ENCODE measurements at regions not wholly inside any gene's neighbourhood (a gene's known extent, or its start where the extent isn't known, plus 50 kb on each side); places are given as distances from the start of the nearest gene placed in this dataset.
"Not testable (repeated sequence)": the region's sequence is repeated elsewhere in the genome, so short reads cannot be mapped to it uniquely, and the experiment has no call there.

DNA sequence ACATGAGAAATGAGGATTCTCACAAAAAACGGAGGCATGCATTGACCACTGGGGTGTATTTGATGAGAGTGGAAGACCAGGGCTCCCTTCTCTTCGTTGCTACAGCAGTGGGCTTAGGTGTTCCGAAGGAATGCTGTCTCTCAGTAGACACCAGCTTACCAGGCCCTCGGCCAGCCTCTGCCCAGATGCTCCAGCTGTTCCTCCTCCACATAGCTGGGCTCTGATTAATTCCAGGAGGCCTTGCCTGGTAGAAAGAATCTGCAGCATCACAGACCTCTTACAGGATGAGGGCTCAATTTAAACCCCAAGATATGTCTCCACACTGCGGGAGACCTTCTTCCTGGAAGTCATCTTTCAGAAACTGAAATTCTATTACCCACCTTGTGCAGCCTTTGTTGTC, 346.6 kb upstream of the TENM3 start:
- Histone ChIP-seq H3K4me1 (ENCODE audit: control insufficient read depth in 1 of 2, insufficient read depth in 2 of 2, low read length in 2 of 2) (no peaks in the 10 kb centered on the region), H3K36me3 (ENCODE audit: control insufficient read depth in 1 of 2, insufficient read depth in 2 of 2, low read length in 2 of 2) (no peaks in the 10 kb centered on the region), H3K27me3 (ENCODE audit: insufficient read depth, low read length) (no peaks in the 10 kb centered on the region), H3K27ac (ENCODE audit: low read depth, low read length) (no peak overlapping the region), H4K8ac (ENCODE audit: low read depth, low read length) (no peak overlapping the region), H3K18ac (ENCODE audit: low read length) (no peak overlapping the region), H2BK5ac (ENCODE audit: low read depth, low read length, poor library complexity) (no peak overlapping the region), H3K4me2 (ENCODE audit: low read length) (no peak overlapping the region), H2AK5ac (ENCODE audit: low read length) (no peak overlapping the region), H3K4ac (ENCODE audit: low read depth, low read length) (no peak overlapping the region), H4K12ac (ENCODE audit: low read depth, low read length) (no peak overlapping the region), H3K23ac (ENCODE audit: low read length) (no peak overlapping the region), H2BK120ac (ENCODE audit: insufficient read depth, low read length, poor library complexity) (no peak overlapping the region), H3K4me3 (ENCODE audit: low read depth, low read length) (no peak overlapping the region), H2BK12ac (ENCODE audit: low read length) (no peak overlapping the region), H3K79me1 (ENCODE audit: low read length) (no peaks in the 10 kb centered on the region), H3K9ac (ENCODE audit: low read length) (no peak overlapping the region), H2AFZ (ENCODE audit: insufficient read depth, low read length, poor library complexity) (no peak overlapping the region), H4K91ac (ENCODE audit: low read depth, low read length) (no peak overlapping the region), H3K14ac (ENCODE audit: low read length) (no peak overlapping the region), H3K9me3 (ENCODE audit: insufficient read depth, low read depth, low read length) (no peaks in the 10 kb centered on the region), H3K79me2 (ENCODE audit: control insufficient read depth, insufficient read depth, low read length, poor library complexity) (no peaks in the 10 kb centered on the region)
- peak; percentile 13 to 47 for DNase-seq
- no CpG with 5 or more reads among the region's 5 CpGs for WGBS (ENCODE audit: extremely low coverage, insufficient coverage, insufficient read length)

DNA sequence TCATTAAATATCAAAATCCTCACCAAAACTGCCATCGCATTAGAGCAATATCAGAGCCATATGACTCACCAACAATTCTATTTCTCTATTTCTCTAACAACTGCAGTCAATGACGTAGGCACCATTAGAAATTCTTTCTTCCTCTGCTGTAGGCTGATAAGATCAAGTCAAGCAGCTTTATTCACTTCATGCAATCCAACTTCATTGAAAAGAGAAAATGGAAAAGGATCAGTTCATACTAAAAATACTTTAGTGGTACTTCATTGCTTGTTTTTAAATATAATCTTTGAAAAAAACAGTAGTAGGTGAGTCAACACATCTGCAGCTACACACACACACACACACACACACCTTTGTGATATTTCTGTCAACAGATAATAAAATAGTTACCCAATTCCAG, 345.3 kb upstream of the TENM3 start:
- H3K9me3 ChIP-seq (ENCODE audit: insufficient read depth, low read depth, low read length) = no peaks in the 10 kb centered on the region
- H3K4ac ChIP-seq (ENCODE audit: low read depth, low read length) = no peak overlapping the region
- H3K23ac ChIP-seq (ENCODE audit: low read length) = no peak overlapping the region
- H3K9ac ChIP-seq (ENCODE audit: low read length) = no peak overlapping the region
- no CpG with 5 or more reads among the region's 2 CpGs for WGBS (ENCODE audit: extremely low coverage, insufficient coverage, insufficient read length)
- H3K27ac ChIP-seq (ENCODE audit: low read depth, low read length) = no peak overlapping the region
- H2BK120ac ChIP-seq (ENCODE audit: insufficient read depth, low read length, poor library complexity) = no peak overlapping the region
- H3K27me3 ChIP-seq (ENCODE audit: insufficient read depth, low read length) = no peaks in the 10 kb centered on the region
- H4K91ac ChIP-seq (ENCODE audit: low read depth, low read length) = no peak overlapping the region
- no peaks in the 10 kb centered on the region for H3K4me1 ChIP-seq (ENCODE audit: control insufficient read depth in 1 of 2, insufficient read depth in 2 of 2, low read length in 2 of 2)
- DNase-seq = peak; percentile 20 to 85
- H2AK5ac ChIP-seq (ENCODE audit: low read length) = no peak overlapping the region
- no peak overlapping the region for H2BK5ac ChIP-seq (ENCODE audit: low read depth, low read length, poor library complexity)
- no peak overlapping the region for H2BK12ac ChIP-seq (ENCODE audit: low read length)
- H3K4me2 ChIP-seq (ENCODE audit: low read length) = no peak overlapping the region
- H3K14ac ChIP-seq (ENCODE audit: low read length) = no peak overlapping the region
- no peak overlapping the region for H3K18ac ChIP-seq (ENCODE audit: low read length)
- no peak overlapping the region for H2AFZ ChIP-seq (ENCODE audit: insufficient read depth, low read length, poor library complexity)
- no peak overlapping the region for H4K8ac ChIP-seq (ENCODE audit: low read depth, low read length)
- no peak overlapping the region for H3K4me3 ChIP-seq (ENCODE audit: low read depth, low read length)
- no peaks in the 10 kb centered on the region for H3K79me2 ChIP-seq (ENCODE audit: control insufficient read depth, insufficient read depth, low read length, poor library complexity)
- no peak overlapping the region for H4K12ac ChIP-seq (ENCODE audit: low read depth, low read length)
- H3K79me1 ChIP-seq (ENCODE audit: low read length) = no peaks in the 10 kb centered on the region
- H3K36me3 ChIP-seq (ENCODE audit: control insufficient read depth in 1 of 2, insufficient read depth in 2 of 2, low read length in 2 of 2) = no peaks in the 10 kb centered on the region

DNA sequence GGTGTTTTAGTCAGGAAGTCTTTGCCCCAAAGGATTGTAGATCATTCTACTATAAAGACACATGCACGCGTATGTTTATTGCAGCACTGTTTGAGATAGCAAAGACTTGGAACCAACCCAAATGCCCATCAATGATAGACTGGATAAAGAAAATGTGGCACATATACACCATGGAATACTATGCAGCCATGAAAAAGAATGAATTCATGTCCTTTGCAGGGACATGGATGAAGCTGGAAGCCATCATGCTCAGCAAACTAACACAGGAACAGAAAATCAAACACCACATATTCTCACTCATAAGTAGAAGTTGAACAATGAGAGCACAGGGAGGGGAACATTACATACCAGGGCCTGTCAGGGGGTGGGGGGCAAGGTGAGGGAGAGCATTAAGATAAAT, 340.8 kb upstream of the TENM3 start:
- H3K4me3 ChIP-seq (ENCODE audit: low read depth, low read length); H3K4ac ChIP-seq (ENCODE audit: low read depth, low read length); H3K27ac ChIP-seq (ENCODE audit: low read depth, low read length); H4K91ac ChIP-seq (ENCODE audit: low read depth, low read length); H3K27me3 ChIP-seq (ENCODE audit: insufficient read depth, low read length); H3K36me3 ChIP-seq (ENCODE audit: control insufficient read depth in 1 of 2, insufficient read depth in 2 of 2, low read length in 2 of 2); H3K14ac ChIP-seq (ENCODE audit: low read length); H3K9me3 ChIP-seq (ENCODE audit: insufficient read depth, low read depth, low read length); H3K23ac ChIP-seq (ENCODE audit: low read length); H3K79me1 ChIP-seq (ENCODE audit: low read length); H2AK5ac ChIP-seq (ENCODE audit: low read length); H4K8ac ChIP-seq (ENCODE audit: low read depth, low read length); H2BK5ac ChIP-seq (ENCODE audit: low read depth, low read length, poor library complexity); H3K79me2 ChIP-seq (ENCODE audit: control insufficient read depth, insufficient read depth, low read length, poor library complexity); H3K18ac ChIP-seq (ENCODE audit: low read length); H2BK120ac ChIP-seq (ENCODE audit: insufficient read depth, low read length, poor library complexity); H4K12ac ChIP-seq (ENCODE audit: low read depth, low read length); DNase-seq; H3K4me2 ChIP-seq (ENCODE audit: low read length); H3K4me1 ChIP-seq (ENCODE audit: control insufficient read depth in 1 of 2, insufficient read depth in 2 of 2, low read length in 2 of 2); H2BK12ac ChIP-seq (ENCODE audit: low read length); H2AFZ ChIP-seq (ENCODE audit: insufficient read depth, low read length, poor library complexity); H3K9ac ChIP-seq (ENCODE audit: low read length): not testable (repeated sequence)
- no CpG with 5 or more reads among the region's 2 CpGs for WGBS (ENCODE audit: extremely low coverage, insufficient coverage, insufficient read length)

DNA sequence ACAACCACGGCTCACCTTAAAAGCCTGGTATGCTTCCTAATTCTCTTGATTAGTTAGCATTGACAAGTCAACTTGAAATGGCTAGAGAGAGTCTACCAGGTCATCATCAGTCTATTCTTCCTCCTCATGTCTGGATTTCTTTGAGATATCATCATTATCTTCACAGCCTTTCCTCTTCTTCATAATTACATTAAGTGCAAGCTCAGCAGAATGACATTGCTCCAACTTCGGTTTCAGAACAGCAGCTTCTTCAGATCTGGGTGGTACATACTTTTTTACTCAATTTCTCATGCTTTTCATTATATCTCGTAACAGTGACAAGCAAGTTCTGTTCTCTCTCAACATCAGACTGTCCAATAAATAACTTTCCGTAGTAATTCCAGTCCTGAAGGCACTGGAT, 337.5 kb upstream of the TENM3 start:
- no peak for DNase-seq
- H3K27ac ChIP-seq (ENCODE audit: low read depth, low read length) = no peak overlapping the region
- H3K9me3 ChIP-seq (ENCODE audit: insufficient read depth, low read depth, low read length) = peaks cover 3% of the 10 kb centered on the region
- H3K9ac ChIP-seq (ENCODE audit: low read length) = no peak overlapping the region
- no peak overlapping the region for H2BK12ac ChIP-seq (ENCODE audit: low read length)
- no peak overlapping the region for H4K12ac ChIP-seq (ENCODE audit: low read depth, low read length)
- H2AFZ ChIP-seq (ENCODE audit: insufficient read depth, low read length, poor library complexity) = no peak overlapping the region
- H4K8ac ChIP-seq (ENCODE audit: low read depth, low read length) = no peak overlapping the region
- no peaks in the 10 kb centered on the region for H3K79me1 ChIP-seq (ENCODE audit: low read length)
- no peaks in the 10 kb centered on the region for H3K79me2 ChIP-seq (ENCODE audit: control insufficient read depth, insufficient read depth, low read length, poor library complexity)
- no peak overlapping the region for H3K4me3 ChIP-seq (ENCODE audit: low read depth, low read length)
- H3K23ac ChIP-seq (ENCODE audit: low read length) = no peak overlapping the region
- no peak overlapping the region for H3K18ac ChIP-seq (ENCODE audit: low read length)
- H2BK5ac ChIP-seq (ENCODE audit: low read depth, low read length, poor library complexity) = no peak overlapping the region
- no peaks in the 10 kb centered on the region for H3K27me3 ChIP-seq (ENCODE audit: insufficient read depth, low read length)
- H2AK5ac ChIP-seq (ENCODE audit: low read length) = no peak overlapping the region
- WGBS (ENCODE audit: extremely low coverage, insufficient coverage, insufficient read length) = no CpG with 5 or more reads among the region's 4 CpGs
- H3K36me3 ChIP-seq (ENCODE audit: control insufficient read depth in 1 of 2, insufficient read depth in 2 of 2, low read length in 2 of 2) = no peaks in the 10 kb centered on the region
- no peak overlapping the region for H3K14ac ChIP-seq (ENCODE audit: low read length)
- H2BK120ac ChIP-seq (ENCODE audit: insufficient read depth, low read length, poor library complexity) = no peak overlapping the region
- H3K4me2 ChIP-seq (ENCODE audit: low read length) = no peak overlapping the region
- no peak overlapping the region for H4K91ac ChIP-seq (ENCODE audit: low read depth, low read length)
- H3K4ac ChIP-seq (ENCODE audit: low read depth, low read length) = no peak overlapping the region
- peaks cover 0 to 2% of the 10 kb centered on the region in 2 experiments for H3K4me1 ChIP-seq (ENCODE audit: control insufficient read depth in 1 of 2, insufficient read depth in 2 of 2, low read length in 2 of 2)
